Renal cortical epithelial cell (primary cell): ENCODE measurements at regions not wholly inside any gene's neighbourhood (a gene's known extent, or its start where the extent isn't known, plus 50 kb on each side); places are given as distances from the start of the nearest gene placed in this dataset.
"Not testable (repeated sequence)": the region's sequence is repeated elsewhere in the genome, so short reads cannot be mapped to it uniquely, and the experiment has no call there.

Experiments
- DNase-seq: peaks from one replicate; pipeline ENCODE4 v3.0.0-alpha.2; 2011; ENCODE audit warnings: low read depth

- DNase-seq = no peak
Observed at GRCh38 chr22:48628891-48629543, 1198.7 kb downstream of the BRD1 start.

GRCh38 chr22:48627966-48628365 is 1199.7 kb downstream of the BRD1 start:
- DNase-seq = no peak

GRCh38 chr22:48627203-48627602 is 1200.5 kb downstream of the BRD1 start:
- DNase-seq = no peak

GRCh38 chr22:48624401-48624800 is 1203.3 kb downstream of the BRD1 start:
- DNase-seq = no peak

GRCh38 chr22:48622891-48623545 is 1204.7 kb downstream of the BRD1 start:
- no peak for DNase-seq

- DNase-seq = no peak
Observed at GRCh38 chr22:48621085-48621484, 1206.6 kb downstream of the BRD1 start.

- not testable (repeated sequence) for DNase-seq
Observed at GRCh38 chr22:48620460-48620859, 1207.2 kb downstream of the BRD1 start.

- DNase-seq = no peak
Observed at GRCh38 chr22:48619721-48620120, 1208.0 kb downstream of the BRD1 start.

GRCh38 chr22:48618326-48618725 is 1209.3 kb downstream of the BRD1 start:
- no peak for DNase-seq

- no peak for DNase-seq
Observed at GRCh38 chr22:48616656-48617055, 1211.0 kb downstream of the BRD1 start.

- DNase-seq = no peak
Observed at GRCh38 chr22:48615171-48616008, 1212.3 kb downstream of the BRD1 start.

- DNase-seq = no peak
Observed at GRCh38 chr22:48613566-48614200, 1214.0 kb downstream of the BRD1 start.

GRCh38 chr22:48612077-48612995 is 1215.3 kb downstream of the BRD1 start:
- DNase-seq = no peak

GRCh38 chr22:48609279-48609865 is 1218.3 kb downstream of the BRD1 start:
- no peak for DNase-seq

- DNase-seq = no peak
Observed at GRCh38 chr22:48607901-48608662, 1219.6 kb downstream of the BRD1 start.

GRCh38 chr22:48606684-48607307 is 1220.9 kb downstream of the BRD1 start:
- DNase-seq = no peak

GRCh38 chr22:48605856-48606481 is 1221.7 kb downstream of the BRD1 start:
- DNase-seq = no peak

- no peak for DNase-seq
Observed at GRCh38 chr22:48605125-48605524, 1222.5 kb downstream of the BRD1 start.
